ENCODE measurements at regions not wholly inside any gene's neighbourhood (a gene's known extent, or its start where the extent isn't known, plus 50 kb on each side); places are given as distances from the start of the nearest gene placed in this dataset.

- no peak overlapping the region for H3K4me3 ChIP-seq (IDR thresholded peaks at IDR 0.05; ENCODE audit: insufficient read depth, low read depth, low read length)
- TF ChIP-seq CTCF (conservative IDR thresholded peaks at IDR 0.05; ENCODE audit: low read depth, low read length) = no peak
- no peaks in the 10 kb centered on the region for H3K79me2 ChIP-seq (ENCODE audit: insufficient read depth, low read depth)
- H3K4me1 ChIP-seq (ENCODE audit: low read depth, poor library complexity, severe bottlenecking) = no peaks in the 10 kb centered on the region
- no peak overlapping the region for H3K9ac ChIP-seq
- no peaks in the 10 kb centered on the region for H3K36me3 ChIP-seq (ENCODE audit: insufficient read depth)
- no peak overlapping the region for H3K27ac ChIP-seq
- no peak overlapping the region for H2AFZ ChIP-seq (ENCODE audit: low read depth)
- no peaks in the 10 kb centered on the region; the same call in 1 of the 2 replicates for H3K27me3 ChIP-seq (ENCODE audit: insufficient read depth, low read depth)
- H3K4me2 ChIP-seq = no peak overlapping the region
- H4K20me1 ChIP-seq (ENCODE audit: insufficient read depth) = no peaks in the 10 kb centered on the region
Observed at GRCh38 chr14:101217616-101218371, 314.3 kb upstream of the RTL1 start.

GRCh38 chr14:101219896-101220703 is 316.6 kb upstream of the RTL1 start:
- no peaks in the 10 kb centered on the region for H4K20me1 ChIP-seq (ENCODE audit: insufficient read depth)
- TF ChIP-seq CTCF (conservative IDR thresholded peaks at IDR 0.05; ENCODE audit: low read depth, low read length) = no peak
- no peak overlapping the region for H2AFZ ChIP-seq (ENCODE audit: low read depth)
- no peaks in the 10 kb centered on the region for H3K36me3 ChIP-seq (ENCODE audit: insufficient read depth)
- no peak overlapping the region for H3K9ac ChIP-seq
- H3K4me3 ChIP-seq (IDR thresholded peaks at IDR 0.05; ENCODE audit: insufficient read depth, low read depth, low read length) = no peak overlapping the region
- no peak overlapping the region for H3K4me2 ChIP-seq
- H3K27ac ChIP-seq = no peak overlapping the region
- H3K79me2 ChIP-seq (ENCODE audit: insufficient read depth, low read depth) = no peaks in the 10 kb centered on the region
- H3K4me1 ChIP-seq (ENCODE audit: low read depth, poor library complexity, severe bottlenecking) = no peaks in the 10 kb centered on the region
- peaks cover 3% of the 10 kb centered on the region; the same call in 1 of the 2 replicates for H3K27me3 ChIP-seq (ENCODE audit: insufficient read depth, low read depth)

- H3K9ac ChIP-seq = no peak overlapping the region
- H3K4me2 ChIP-seq = no peak overlapping the region
- no peaks in the 10 kb centered on the region for H4K20me1 ChIP-seq (ENCODE audit: insufficient read depth)
- no peaks in the 10 kb centered on the region for H3K36me3 ChIP-seq (ENCODE audit: insufficient read depth)
- H3K79me2 ChIP-seq (ENCODE audit: insufficient read depth, low read depth) = no peaks in the 10 kb centered on the region
- H3K27ac ChIP-seq = no peak overlapping the region
- H3K27me3 ChIP-seq (ENCODE audit: insufficient read depth, low read depth) = peaks cover 3% of the 10 kb centered on the region; the same call in 1 of the 2 replicates
- H3K4me3 ChIP-seq (IDR thresholded peaks at IDR 0.05; ENCODE audit: insufficient read depth, low read depth, low read length) = no peak overlapping the region
- no peaks in the 10 kb centered on the region for H3K4me1 ChIP-seq (ENCODE audit: low read depth, poor library complexity, severe bottlenecking)
- no peak for TF ChIP-seq CTCF (conservative IDR thresholded peaks at IDR 0.05; ENCODE audit: low read depth, low read length)
- H2AFZ ChIP-seq (ENCODE audit: low read depth) = no peak overlapping the region
Observed at GRCh38 chr14:101220921-101221510, 317.5 kb upstream of the RTL1 start.

GRCh38 chr14:101221549-101222160 is 318.1 kb upstream of the RTL1 start:
- H3K27me3 ChIP-seq (ENCODE audit: insufficient read depth, low read depth) = peaks cover 3% of the 10 kb centered on the region; the same call in 1 of the 2 replicates
- H2AFZ ChIP-seq (ENCODE audit: low read depth) = no peak overlapping the region
- TF ChIP-seq CTCF (conservative IDR thresholded peaks at IDR 0.05; ENCODE audit: low read depth, low read length) = no peak
- H3K9ac ChIP-seq = no peak overlapping the region
- no peaks in the 10 kb centered on the region for H3K4me1 ChIP-seq (ENCODE audit: low read depth, poor library complexity, severe bottlenecking)
- H3K27ac ChIP-seq = no peak overlapping the region
- no peaks in the 10 kb centered on the region for H3K79me2 ChIP-seq (ENCODE audit: insufficient read depth, low read depth)
- no peak overlapping the region for H3K4me3 ChIP-seq (IDR thresholded peaks at IDR 0.05; ENCODE audit: insufficient read depth, low read depth, low read length)
- H3K36me3 ChIP-seq (ENCODE audit: insufficient read depth) = no peaks in the 10 kb centered on the region
- H3K4me2 ChIP-seq = no peak overlapping the region
- H4K20me1 ChIP-seq (ENCODE audit: insufficient read depth) = no peaks in the 10 kb centered on the region
